ENCODE measurements at regions not wholly inside any gene's neighbourhood (a gene's known extent, or its start where the extent isn't known, plus 50 kb on each side); places are given as distances from the start of the nearest gene placed in this dataset.
"Not testable (repeated sequence)": the region's sequence is repeated elsewhere in the genome, so short reads cannot be mapped to it uniquely, and the experiment has no call there.

DNA sequence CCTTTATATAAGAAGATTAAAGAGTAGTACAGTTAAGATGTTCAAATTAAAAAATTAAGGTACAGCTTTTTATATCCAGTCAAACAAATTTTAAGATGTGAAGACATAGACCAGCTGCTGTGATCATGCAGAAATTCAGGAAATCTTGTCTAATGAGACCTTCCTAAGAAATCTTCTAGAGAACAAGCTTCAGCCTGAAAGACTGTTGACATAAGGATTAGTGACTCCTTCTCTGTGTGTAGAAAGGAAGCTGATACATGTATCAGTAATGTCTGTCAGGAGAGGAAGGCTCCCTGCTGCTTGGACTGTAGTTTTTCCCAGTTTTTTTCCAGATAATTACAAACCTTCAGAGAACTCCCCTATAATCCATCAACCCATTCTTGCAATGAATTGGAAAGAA is 75.8 kb upstream of the PCSK5 start:
- no peak overlapping the region for H3K27ac ChIP-seq
- DNase-seq = no peak
- no peaks in the 10 kb centered on the region for H3K27me3 ChIP-seq (ENCODE audit: insufficient read depth, low read depth, severe bottlenecking)
- peaks cover 4% of the 10 kb centered on the region for H3K9me3 ChIP-seq (ENCODE audit: severe bottlenecking)
- TF ChIP-seq, protein P1, sequence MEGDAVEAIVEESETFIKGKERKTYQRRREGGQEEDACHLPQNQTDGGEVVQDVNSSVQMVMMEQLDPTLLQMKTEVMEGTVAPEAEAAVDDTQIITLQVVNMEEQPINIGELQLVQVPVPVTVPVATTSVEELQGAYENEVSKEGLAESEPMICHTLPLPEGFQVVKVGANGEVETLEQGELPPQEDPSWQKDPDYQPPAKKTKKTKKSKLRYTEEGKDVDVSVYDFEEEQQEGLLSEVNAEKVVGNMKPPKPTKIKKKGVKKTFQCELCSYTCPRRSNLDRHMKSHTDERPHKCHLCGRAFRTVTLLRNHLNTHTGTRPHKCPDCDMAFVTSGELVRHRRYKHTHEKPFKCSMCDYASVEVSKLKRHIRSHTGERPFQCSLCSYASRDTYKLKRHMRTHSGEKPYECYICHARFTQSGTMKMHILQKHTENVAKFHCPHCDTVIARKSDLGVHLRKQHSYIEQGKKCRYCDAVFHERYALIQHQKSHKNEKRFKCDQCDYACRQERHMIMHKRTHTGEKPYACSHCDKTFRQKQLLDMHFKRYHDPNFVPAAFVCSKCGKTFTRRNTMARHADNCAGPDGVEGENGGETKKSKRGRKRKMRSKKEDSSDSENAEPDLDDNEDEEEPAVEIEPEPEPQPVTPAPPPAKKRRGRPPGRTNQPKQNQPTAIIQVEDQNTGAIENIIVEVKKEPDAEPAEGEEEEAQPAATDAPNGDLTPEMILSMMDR (IDR thresholded peaks at IDR 0.05; ENCODE audit: low read depth, low read length) = no peak
- no peak overlapping the region for H3K4me3 ChIP-seq (ENCODE audit: low read depth, low read length)
- H3K36me3 ChIP-seq = no peaks in the 10 kb centered on the region

DNA sequence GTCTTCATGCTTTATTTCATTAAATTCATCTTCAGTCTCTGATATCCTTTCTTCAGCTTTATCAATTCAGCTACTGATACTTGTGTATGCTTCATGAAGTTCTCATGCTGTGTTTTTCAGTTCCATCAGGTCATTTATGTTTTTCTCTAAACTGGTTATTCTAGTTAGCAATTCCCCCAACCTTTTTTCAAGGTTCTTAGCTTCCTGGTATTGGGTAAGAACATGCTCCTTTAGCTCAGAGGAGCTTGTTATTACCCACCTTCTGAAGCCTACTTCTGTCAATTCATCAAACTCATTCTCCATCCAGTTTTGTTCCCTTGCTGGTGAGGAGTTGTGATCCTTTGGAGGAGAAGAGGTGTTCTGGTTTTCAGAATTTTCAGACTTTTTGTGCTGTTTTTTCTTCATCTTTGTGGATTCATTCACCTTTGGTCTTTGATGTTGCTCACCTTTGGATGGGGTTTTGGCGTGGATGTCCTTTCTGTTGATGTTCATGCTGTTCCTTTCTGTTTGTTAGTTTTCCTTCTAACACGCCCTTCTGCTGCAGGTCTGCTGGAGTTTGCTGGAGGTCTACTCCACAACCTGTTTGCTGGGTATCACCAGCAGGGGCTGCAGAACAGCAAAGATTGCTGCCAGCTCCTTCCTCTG is 69.9 kb upstream of the PCSK5 start:
- not testable (repeated sequence) for H3K27me3 ChIP-seq (ENCODE audit: insufficient read depth, low read depth, severe bottlenecking); H3K27ac ChIP-seq; H3K4me3 ChIP-seq (ENCODE audit: low read depth, low read length); H3K36me3 ChIP-seq; H3K9me3 ChIP-seq (ENCODE audit: severe bottlenecking); DNase-seq

DNA sequence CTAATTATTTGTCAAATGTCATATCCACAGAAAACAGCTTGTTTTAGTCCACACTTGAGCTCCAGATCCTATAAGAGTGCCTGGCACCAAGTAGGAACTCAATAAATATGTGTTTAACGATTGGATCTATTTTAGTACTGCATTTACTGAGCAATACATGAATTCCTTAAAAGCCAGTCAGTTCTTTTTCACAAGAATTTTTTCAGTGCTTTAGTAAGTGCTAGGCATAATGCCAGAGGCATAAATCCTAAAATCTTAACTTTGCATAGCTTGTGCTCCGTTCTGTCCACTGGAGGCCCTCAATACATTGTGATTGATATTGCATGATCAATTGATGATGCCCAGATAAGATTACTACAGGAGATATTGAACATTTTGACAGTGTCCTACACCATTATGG is 67.3 kb upstream of the PCSK5 start:
- TF ChIP-seq, protein P1 (IDR thresholded peaks at IDR 0.05; ENCODE audit: low read depth, low read length) = no peak
- H3K4me3 ChIP-seq (ENCODE audit: low read depth, low read length) = no peak overlapping the region
- DNase-seq = no peak
- no peaks in the 10 kb centered on the region for H3K36me3 ChIP-seq
- H3K27ac ChIP-seq = no peak overlapping the region
- H3K27me3 ChIP-seq (ENCODE audit: insufficient read depth, low read depth, severe bottlenecking) = no peaks in the 10 kb centered on the region
- no peaks in the 10 kb centered on the region for H3K9me3 ChIP-seq (ENCODE audit: severe bottlenecking)

DNA sequence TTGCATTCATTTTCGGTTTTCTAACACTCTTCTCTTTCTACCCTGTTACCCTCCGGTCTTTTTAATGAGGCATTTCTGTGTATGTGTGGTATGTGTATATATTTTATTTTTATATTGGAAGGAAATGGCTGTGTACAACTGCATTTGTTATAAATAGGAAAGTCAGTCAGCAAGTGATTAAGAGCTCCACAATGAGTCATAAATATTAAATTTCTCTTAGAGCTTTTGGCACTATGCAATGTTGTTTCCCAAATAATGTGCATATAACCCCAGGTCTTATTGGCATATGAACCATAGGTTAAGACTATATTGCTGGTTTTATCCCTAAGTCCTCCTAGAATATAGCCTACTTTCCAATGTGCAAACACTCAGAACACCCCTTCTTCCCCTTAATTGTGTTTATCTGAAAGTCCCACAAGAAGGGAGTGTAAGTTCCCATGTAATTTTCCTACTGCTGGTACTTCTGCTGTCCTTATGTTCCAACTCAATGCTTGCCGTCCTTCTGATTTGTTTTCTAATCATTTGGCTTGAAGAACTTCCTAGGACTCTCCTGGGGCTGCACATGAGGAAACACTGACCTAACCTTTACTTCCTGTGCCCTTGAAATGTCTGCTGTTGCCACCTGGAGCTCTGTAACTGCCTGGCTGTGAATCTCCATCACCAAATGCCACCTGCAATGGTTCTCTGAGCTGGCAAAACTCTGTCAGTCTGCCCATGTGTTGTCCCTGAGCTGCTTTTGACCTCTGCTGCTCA is 65.5 kb upstream of the PCSK5 start:
- no peak overlapping the region for H3K27ac ChIP-seq
- no peaks in the 10 kb centered on the region for H3K36me3 ChIP-seq
- DNase-seq = no peak
- TF ChIP-seq, protein P1 (IDR thresholded peaks at IDR 0.05; ENCODE audit: low read depth, low read length) = no peak
- no peaks in the 10 kb centered on the region for H3K27me3 ChIP-seq (ENCODE audit: insufficient read depth, low read depth, severe bottlenecking)
- H3K4me3 ChIP-seq (ENCODE audit: low read depth, low read length) = no peak overlapping the region
- no peaks in the 10 kb centered on the region for H3K9me3 ChIP-seq (ENCODE audit: severe bottlenecking)

DNA sequence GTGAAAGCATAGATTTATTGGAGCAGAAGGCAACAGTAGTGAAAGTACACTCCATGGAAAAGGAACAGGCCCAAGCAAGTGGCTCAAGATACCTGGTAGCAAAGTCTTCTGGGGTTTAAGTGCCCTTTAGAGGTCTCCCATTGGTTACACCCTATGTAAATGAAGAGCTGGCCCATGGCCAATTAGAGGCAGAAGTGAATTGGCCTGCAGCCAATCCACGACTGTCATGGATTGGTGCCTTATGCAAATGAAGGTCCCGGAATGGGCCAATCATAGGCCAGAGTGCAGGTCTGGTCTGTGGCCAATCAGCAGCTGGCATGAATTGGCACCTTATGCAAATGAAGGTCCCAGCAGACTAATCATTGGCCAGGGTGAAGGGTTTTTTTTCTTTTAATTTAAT is 64.2 kb upstream of the PCSK5 start:
- Histone ChIP-seq H3K4me3 (ENCODE audit: low read depth, low read length) (no peak overlapping the region), H3K36me3 (no peaks in the 10 kb centered on the region), H3K9me3 (ENCODE audit: severe bottlenecking) (no peaks in the 10 kb centered on the region), H3K27ac (no peak overlapping the region), H3K27me3 (ENCODE audit: insufficient read depth, low read depth, severe bottlenecking) (no peaks in the 10 kb centered on the region)
- TF ChIP-seq, protein P1 (IDR thresholded peaks at IDR 0.05; ENCODE audit: low read depth, low read length) = no peak
- no peak for DNase-seq

DNA sequence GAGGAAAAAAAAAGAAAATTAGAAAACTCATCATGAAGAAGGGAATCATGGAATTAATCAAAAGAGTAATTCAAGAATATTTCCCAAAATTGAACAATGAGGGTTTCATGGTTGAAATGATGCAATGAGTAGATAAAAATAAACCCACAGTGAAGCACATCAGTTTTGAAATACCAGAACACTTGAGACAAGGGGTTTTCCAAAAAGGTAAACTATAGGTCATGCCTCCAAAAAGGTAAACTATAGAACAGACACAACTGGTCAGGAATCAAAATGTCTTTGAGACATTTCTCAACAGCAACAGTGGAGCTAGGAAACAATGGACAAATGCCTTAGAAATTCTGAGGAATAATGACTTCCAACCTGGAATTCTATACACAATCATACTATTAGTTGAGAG is 60.2 kb upstream of the PCSK5 start:
- H3K27ac ChIP-seq = no peak overlapping the region
- no peaks in the 10 kb centered on the region for H3K36me3 ChIP-seq
- no peaks in the 10 kb centered on the region for H3K27me3 ChIP-seq (ENCODE audit: insufficient read depth, low read depth, severe bottlenecking)
- DNase-seq = no peak
- no peak overlapping the region for H3K4me3 ChIP-seq (ENCODE audit: low read depth, low read length)
- TF ChIP-seq, protein P1 (IDR thresholded peaks at IDR 0.05; ENCODE audit: low read depth, low read length) = no peak
- H3K9me3 ChIP-seq (ENCODE audit: severe bottlenecking) = no peaks in the 10 kb centered on the region
